ENCODE measurements at regions not wholly inside any gene's neighbourhood (a gene's known extent, or its start where the extent isn't known, plus 50 kb on each side); places are given as distances from the start of the nearest gene placed in this dataset.

GRCh38 chr14:105767315-105767714 is 240.9 kb downstream of the TMEM121 start:
- Histone ChIP-seq H3K27me3 (replicated peaks in 1 of 4; ENCODE audit: control insufficient read depth in 3 of 4, extremely low read depth in 1 of 4, insufficient read depth in 3 of 4, low read length in 3 of 4) (no peaks in the 10 kb centered on the region), H3K4me1 (replicated peaks in 1 of 4; ENCODE audit: control insufficient read depth in 3 of 4, insufficient read depth in 4 of 4, low read length in 3 of 4) (no peaks in the 10 kb centered on the region), H3K56ac (replicated peaks; ENCODE audit: insufficient read length, low read depth, low read length) (no peak overlapping the region), H4K8ac (ENCODE audit: extremely low read depth, insufficient read depth, low read length) (no peak overlapping the region), H3K27ac (ENCODE audit: low read depth, low read length) (no peak overlapping the region), H3K23me2 (ENCODE audit: low read depth, low read length) (no peaks in the 10 kb centered on the region), H3K9ac (replicated peaks in 1 of 4; ENCODE audit: extremely low read depth in 1 of 4, low read depth in 3 of 4, low read length in 3 of 4) (no peak overlapping the region), H4K20me1 (replicated peaks in 1 of 2; ENCODE audit: control insufficient read depth in 1 of 2, insufficient read depth in 2 of 2, low read length in 2 of 2) (no peaks in the 10 kb centered on the region), H2BK120ac (replicated peaks; ENCODE audit: low read depth, low read length) (no peak overlapping the region), H2AK5ac (ENCODE audit: low read depth, low read length) (no peak overlapping the region), H2BK20ac (ENCODE audit: low read length) (no peak overlapping the region), H3K14ac (ENCODE audit: insufficient read length) (no peak overlapping the region), H3K4me2 (ENCODE audit: insufficient read depth in 1 of 2, low read depth in 2 of 2, low read length in 2 of 2) (no peak overlapping the region), H3K79me2 (ENCODE audit: control insufficient read depth in 1 of 2, insufficient read depth in 2 of 2, low read length in 2 of 2) (no peaks in the 10 kb centered on the region), H3K36me3 (ENCODE audit: control insufficient read depth in 2 of 4, insufficient read depth in 4 of 4, low read length in 3 of 4) (no peaks in the 10 kb centered on the region), H4K5ac (ENCODE audit: insufficient read length, low read depth, low read length) (no peak overlapping the region), H3K23ac (ENCODE audit: insufficient read length) (no peak overlapping the region), H3K4me3 (ENCODE audit: extremely low read depth in 1 of 4, insufficient read depth in 2 of 4, low read depth in 3 of 4, low read length in 4 of 4) (no peak overlapping the region), H3K4ac (replicated peaks; ENCODE audit: insufficient read length, low read depth, low read length) (no peak overlapping the region), H3K79me1 (ENCODE audit: low read depth, low read length) (no peaks in the 10 kb centered on the region), H4K91ac (replicated peaks; ENCODE audit: insufficient read length, low read length) (no peak overlapping the region), H2BK5ac (ENCODE audit: low read depth, low read length) (no peak overlapping the region), H2BK12ac (ENCODE audit: low read depth, low read length) (no peak overlapping the region), H3K9me3 (ENCODE audit: insufficient read depth in 2 of 2, low read depth in 1 of 2, low read length in 1 of 2) (peaks cover 19 to 67% of the 10 kb centered on the region in 2 experiments), H2BK15ac (ENCODE audit: low read length) (no peak overlapping the region), H2AFZ (ENCODE audit: low read length) (no peak overlapping the region), H3K18ac (ENCODE audit: extremely low read depth, low read length) (no peak overlapping the region)
- 76% methylated on average over 3 of the region's 7 CpGs; no CpG with 5 or more reads in 1 of the 2 experiments for WGBS, 2 experiments (ENCODE audit: extremely low coverage in 1 of 2, insufficient coverage in 1 of 2, insufficient read length in 1 of 2, insufficient replicate concordance in 2 of 2, low coverage in 1 of 2, low lambda C conversion rate in 2 of 2, missing lambda C conversion rate in 1 of 2)
- FAIRE-seq = no peak
- POLR2A ChIA-PET (ENCODE audit: partially characterized antibody) = no interaction called here
- no peak for DNase-seq (ENCODE audit: low read depth in 1 of 2, low spot score in 2 of 2)
- CTCF ChIA-PET (ENCODE audit: partially characterized antibody) = no interaction called here
- TF ChIP-seq JUND (IDR thresholded peaks at IDR 0.05; ENCODE audit: low read length) (no peak), TCF12 (IDR thresholded peaks at IDR 0.05; ENCODE audit: low read depth, low read length) (no peak), BACH1 (IDR thresholded peaks at IDR 0.05; ENCODE audit: low read length) (no peak), RFX5 (IDR thresholded peaks at IDR 0.05; ENCODE audit: borderline replicate concordance, low read depth, low read length) (no peak), ATF3 (IDR thresholded peaks at IDR 0.05; ENCODE audit: insufficient read depth, low read depth, low read length) (no peak), SP4 (IDR thresholded peaks at IDR 0.05; ENCODE audit: low read length) (no peak), ZNF274 (IDR thresholded peaks at IDR 0.05; ENCODE audit: borderline replicate concordance, extremely low read depth, low read length) (no peak), RBBP5 (IDR thresholded peaks at IDR 0.05; ENCODE audit: borderline replicate concordance, low read depth, low read length) (no peak), FOSL1 (IDR thresholded peaks at IDR 0.05; ENCODE audit: insufficient read depth, low read depth, low read length) (no peak), HDAC2 (IDR thresholded peaks at IDR 0.05; ENCODE audit: borderline replicate concordance in 1 of 2, low read depth in 2 of 2, low read length in 2 of 2) (no peak), SIRT6 (IDR thresholded peaks at IDR 0.05; ENCODE audit: low read length) (no peak), TBP (IDR thresholded peaks at IDR 0.05; ENCODE audit: low read depth, low read length) (no peak), TAF7 (optimal IDR thresholded peaks at IDR 0.05; ENCODE audit: borderline replicate concordance, low read depth, low read length) (no peak), NRF1 (IDR thresholded peaks at IDR 0.05; ENCODE audit: low read depth, low read length) (no peak), SRF (IDR thresholded peaks at IDR 0.05; ENCODE audit: low read depth, low read length) (no peak), EGR1 (IDR thresholded peaks at IDR 0.05; ENCODE audit: borderline replicate concordance, low read depth, low read length) (no peak)

All from H1 (cell line).